SK-N-SH treated with all-trans-retinoic acid at 6 μM for 48 hours (cell line): ENCODE measurements at regions not wholly inside any gene's neighbourhood (a gene's known extent, or its start where the extent isn't known, plus 50 kb on each side); places are given as distances from the start of the nearest gene placed in this dataset.
"Not testable (repeated sequence)": the region's sequence is repeated elsewhere in the genome, so short reads cannot be mapped to it uniquely, and the experiment has no call there.

ENCODE experiments used
- CSRNP3 ChIP-seq: fragments of 250-450 bp; sonication (Bioruptor Pico); IDR thresholded peaks from 2 replicates; pipeline ENCODE4 v1.5.1; 2021; ENCODE audit warnings: mild to moderate bottlenecking, moderate library complexity
- POU6F1 ChIP-seq: fragments of 250-450 bp; sonication (Bioruptor Pico); IDR thresholded peaks from 2 replicates; pipeline ENCODE4 v1.8.0; 2021; ENCODE audit warnings: low read depth, mild to moderate bottlenecking, moderate library complexity, borderline replicate concordance
- TSHZ2 ChIP-seq: fragments of 250-450 bp; sonication (Bioruptor Pico); IDR thresholded peaks from 2 replicates; pipeline ENCODE4 v1.5.0; 2020; ENCODE audit warnings: mild to moderate bottlenecking, moderate library complexity
- ZFP3 ChIP-seq: fragments of 250-450 bp; sonication (Bioruptor Pico); IDR thresholded peaks from 2 replicates; pipeline ENCODE4 v1.5.0; 2020; ENCODE audit warnings: mild to moderate bottlenecking, moderate library complexity
- ZNF565 ChIP-seq: fragments of 450-650 bp; formaldehyde crosslinking; conservative IDR thresholded peaks from 2 replicates; pipeline ENCODE4 v1.5.0; 2020; ENCODE audit warnings: low read depth, mild to moderate bottlenecking, moderate library complexity

GRCh38 chr10:46718014-46718413 lies 139.1 kb downstream of the SYT15 start:
- TF ChIP-seq ZNF565; POU6F1; CSRNP3 (CRISPR knock-in tag); TSHZ2 (CRISPR knock-in tag); ZFP3: not testable (repeated sequence)
